Aorta (tissue), 5 donors: ENCODE measurements at regions not wholly inside any gene's neighbourhood (a gene's known extent, or its start where the extent isn't known, plus 50 kb on each side); places are given as distances from the start of the nearest gene placed in this dataset.
"Not testable (repeated sequence)": the region's sequence is repeated elsewhere in the genome, so short reads cannot be mapped to it uniquely, and the experiment has no call there.

Experiments used
- ATAC-seq: fragments of 200-7000 bp; cut with Tn5 transposase; one replicate; pipeline ENCODE4 v1.9.1; 2022; ENCODE audit warnings: moderate library complexity; ENCODE audit not compliant: low FRiP score
- DNase-seq, 2 donors: peaks; one replicate each; pipeline ENCODE4 v3.0.0-alpha.2; 2020
- H3K27ac ChIP-seq, 2 donors: one replicate each; pipeline ENCODE4 v1.5.1; 2013; ENCODE audit warnings: low read length in 2 of 2, mild to moderate bottlenecking in 2 of 2, moderate library complexity in 2 of 2, control low read depth in 1 of 2, inconsistent platforms in 1 of 2, low read depth in 1 of 2
- H3K27me3 ChIP-seq, 2 donors: one replicate each; pipeline ENCODE4 v1.6.1; 2013; ENCODE audit warnings: control low read depth in 1 of 2, low read length in 1 of 2, mild to moderate bottlenecking in 1 of 2, moderate library complexity in 1 of 2; ENCODE audit not compliant: insufficient read depth in 2 of 2, control insufficient read depth in 1 of 2
- H3K36me3 ChIP-seq, 2 donors: one replicate each; pipeline ENCODE4 v1.6.1; 2013; ENCODE audit warnings: control low read depth in 1 of 2, low read length in 1 of 2, mild to moderate bottlenecking in 1 of 2; ENCODE audit not compliant: insufficient read depth in 2 of 2, control insufficient read depth in 1 of 2
- H3K4me1 ChIP-seq, 2 donors: one replicate each; pipeline ENCODE4 v1.6.1; 2013; ENCODE audit warnings: low read length in 2 of 2, control low read depth in 1 of 2, mild to moderate bottlenecking in 1 of 2, moderate library complexity in 1 of 2; ENCODE audit not compliant: insufficient read depth in 2 of 2, control insufficient read depth in 1 of 2
- H3K4me3 ChIP-seq, 2 donors: one replicate each; pipeline ENCODE4 v1.5.1; 2013; ENCODE audit warnings: low read length in 2 of 2, control low read depth in 1 of 2, mild to moderate bottlenecking in 1 of 2
- H3K9me3 ChIP-seq: one replicate; pipeline ENCODE4 v1.6.1; 2013; ENCODE audit warnings: mild to moderate bottlenecking, low read length; ENCODE audit not compliant: control insufficient read depth
- WGBS, 2 donors: extraction: QIAGEN DNeasy Blood & Tissue Kit; methylation state at CpG; one replicate each; pipeline ENCODE4 v1.1.7; 2013; 5-methylcytosine and 5-hydroxymethylcytosine counted together
- intact Hi-C, 2 donors: fragments of 100-400 bp; cut with DNase I; formaldehyde crosslinking; loops; one replicate each; pipeline versions ENCODE4 v1.14.2 to v1.15.0; 2022
- donor health status: healthy with polysubstance abuse.
- donor health status: Bipolar disorder and iron deficiency.
- donor health status: DM: no; HTN: no; CAD: no.
- donor health status: DM: no; HTN: no; CAD: no.
- donor health status: DM: yes; HTN: yes; CAD: no.

DNA sequence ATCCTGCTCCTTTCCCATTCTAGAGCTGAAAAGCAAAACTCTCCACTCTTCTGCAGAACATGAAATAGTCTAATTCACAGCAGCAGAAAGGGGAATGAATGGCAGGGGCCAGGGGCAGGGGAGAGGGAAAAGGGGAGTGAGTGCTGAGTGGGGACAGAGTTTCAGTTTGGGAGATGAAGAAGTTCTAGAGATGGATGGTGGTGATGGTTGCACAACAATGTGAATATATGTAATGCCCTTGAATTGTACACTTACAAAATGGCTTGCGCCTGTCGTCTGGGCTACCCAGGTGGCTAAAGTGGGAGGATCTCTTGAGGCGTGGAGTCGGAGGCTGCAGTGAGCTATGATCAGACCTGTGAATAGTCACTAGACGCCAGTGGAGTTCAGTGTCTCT lies 78.5 kb upstream of the MEF2A start:
- intact Hi-C loops: no loop called here
- no peak for DNase-seq
- no peaks in the 10 kb centered on the region for H3K4me1 ChIP-seq
- no peaks in the 10 kb centered on the region for H3K27me3 ChIP-seq
- ATAC-seq: no peak
- H3K36me3 ChIP-seq: no peaks in the 10 kb centered on the region
- H3K27ac ChIP-seq: peak overlapping the region in 1 of 2 donors; percentile 1
- H3K4me3 ChIP-seq: no peak overlapping the region
- H3K9me3 ChIP-seq: no peaks in the 10 kb centered on the region
- WGBS, 2 donors: 93 to 96% methylated on average over 5 of the region's 5 CpGs

DNA sequence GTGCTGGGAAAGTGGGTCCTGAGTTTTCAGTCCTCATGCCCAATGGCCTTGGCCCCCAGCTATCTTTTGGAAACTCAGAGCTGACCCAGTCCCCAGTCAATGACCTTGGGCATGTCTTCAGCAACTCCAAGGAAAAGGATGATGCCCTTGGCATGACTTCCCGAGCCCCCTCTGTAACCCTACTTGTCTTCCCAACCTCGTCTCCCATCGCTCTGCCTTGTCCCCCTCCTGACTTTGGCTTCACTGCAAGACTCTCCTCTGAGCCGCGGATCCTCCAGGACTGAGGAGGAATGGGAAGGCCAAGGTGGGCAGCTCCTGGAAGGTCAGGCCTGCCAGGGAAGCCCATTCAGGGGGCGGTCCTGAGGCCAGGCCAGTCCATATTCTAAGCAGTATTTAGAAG lies 73.5 kb upstream of the MEF2A start:
- ATAC-seq (no peak), DNase-seq (no peak)
- no peaks in the 10 kb centered on the region for H3K27me3 ChIP-seq
- H3K27ac ChIP-seq: no peak overlapping the region
- H3K9me3 ChIP-seq: no peaks in the 10 kb centered on the region
- intact Hi-C loops: no loop called here
- H3K4me1 ChIP-seq: no peaks in the 10 kb centered on the region
- H3K4me3 ChIP-seq: no peak overlapping the region
- H3K36me3 ChIP-seq: no peaks in the 10 kb centered on the region
- WGBS, 2 donors: 98% methylated on average over 6 of the region's 6 CpGs

DNA sequence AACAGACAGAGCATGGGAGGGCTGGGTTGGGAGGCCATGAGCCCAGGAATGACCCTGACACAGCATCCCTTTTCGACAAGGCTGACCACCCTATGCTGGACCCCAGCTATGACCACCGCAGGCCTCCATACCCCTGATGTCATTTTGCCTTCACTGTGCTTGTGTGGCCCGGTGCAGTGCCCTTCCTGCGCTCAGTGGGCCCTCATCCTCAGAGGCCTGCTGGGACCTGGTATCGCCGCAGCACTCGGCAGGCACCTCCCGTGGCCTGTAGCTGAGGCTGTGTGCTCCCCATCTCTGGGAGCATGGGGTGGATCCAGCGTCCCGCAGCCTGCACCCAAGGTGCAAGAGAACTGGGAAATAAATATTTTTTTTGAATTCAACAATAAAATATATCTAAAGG lies 73.1 kb upstream of the MEF2A start:
- Histone ChIP-seq H3K27ac (no peak overlapping the region), H3K4me3 (no peak overlapping the region)

DNA sequence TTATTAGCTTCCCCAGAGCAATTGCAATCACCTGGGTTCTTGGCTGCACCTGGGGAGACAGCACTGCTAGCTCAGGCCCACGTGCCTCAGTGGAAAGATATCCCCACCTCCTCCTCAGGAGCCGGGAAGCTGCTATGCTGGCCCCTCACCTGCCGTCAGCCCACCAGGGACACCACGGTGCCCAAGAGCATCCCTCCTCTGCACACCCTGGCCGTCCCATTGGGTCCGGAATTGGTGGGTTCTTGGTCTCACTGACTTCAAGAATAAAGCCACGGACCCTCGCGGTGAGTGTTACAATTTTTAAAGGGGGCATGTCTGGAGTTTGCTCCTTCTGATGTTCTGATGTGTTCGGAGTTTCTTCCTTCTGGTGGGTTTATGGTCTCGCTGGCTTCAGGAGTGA lies 72.3 kb upstream of the MEF2A start:
- Histone ChIP-seq H3K36me3 (no peaks in the 10 kb centered on the region), H3K27ac (no peak overlapping the region), H3K9me3 (no peaks in the 10 kb centered on the region), H3K4me1 (no peaks in the 10 kb centered on the region), H3K27me3 (no peaks in the 10 kb centered on the region), H3K4me3 (no peak overlapping the region)
- intact Hi-C loops: no loop called here
- DNase-seq (no peak), ATAC-seq (no peak)
- 91 to 97% methylated on average over 11 of the region's 11 CpGs for WGBS, 2 donors

More for the DNA sequence above, 73.1 kb upstream of the MEF2A start:
- DNase-seq (no peak), ATAC-seq (no peak)
- Histone ChIP-seq H3K9me3 (no peaks in the 10 kb centered on the region), H3K4me1 (no peaks in the 10 kb centered on the region), H3K27me3 (no peaks in the 10 kb centered on the region), H3K36me3 (no peaks in the 10 kb centered on the region)
- WGBS, 2 donors: 97 to 98% methylated on average over 10 of the region's 10 CpGs
- intact Hi-C loops: no loop called here

DNA sequence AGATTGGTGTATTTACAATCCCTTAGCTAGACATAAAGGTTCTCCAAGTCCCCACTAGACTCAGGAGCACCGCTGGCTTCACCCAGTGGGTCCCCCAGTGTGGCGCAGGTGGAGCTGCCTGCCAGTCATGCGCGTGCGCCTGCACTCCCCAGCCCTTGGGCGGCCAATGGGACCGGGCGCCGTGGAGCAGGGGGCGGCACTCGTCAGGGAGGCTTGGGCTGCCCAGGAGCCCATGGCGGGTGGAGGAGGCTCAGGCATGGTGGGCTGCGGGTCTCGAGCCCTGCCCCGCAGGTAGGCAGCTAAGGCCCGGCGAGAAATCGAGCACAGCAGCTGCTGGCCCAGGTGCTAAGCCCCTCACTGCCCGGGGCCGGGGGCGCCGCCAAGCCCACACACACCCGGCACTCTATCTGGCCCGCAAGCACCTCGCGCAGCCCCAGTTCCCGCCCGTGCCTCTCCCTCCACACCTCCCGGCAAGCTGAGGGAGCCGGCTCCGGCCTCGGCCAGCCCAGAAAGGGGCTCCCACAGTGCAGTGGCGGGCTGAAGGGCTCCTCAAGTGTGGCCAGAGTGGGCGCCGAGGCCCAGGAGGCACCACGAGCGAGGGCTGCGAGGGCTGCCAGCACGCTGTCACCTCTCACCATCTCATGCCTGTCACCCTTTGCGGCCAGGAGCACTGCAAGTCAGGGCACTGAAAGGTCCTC lies 71.1 kb upstream of the MEF2A start:
- not testable (repeated sequence) for ATAC-seq

DNA sequence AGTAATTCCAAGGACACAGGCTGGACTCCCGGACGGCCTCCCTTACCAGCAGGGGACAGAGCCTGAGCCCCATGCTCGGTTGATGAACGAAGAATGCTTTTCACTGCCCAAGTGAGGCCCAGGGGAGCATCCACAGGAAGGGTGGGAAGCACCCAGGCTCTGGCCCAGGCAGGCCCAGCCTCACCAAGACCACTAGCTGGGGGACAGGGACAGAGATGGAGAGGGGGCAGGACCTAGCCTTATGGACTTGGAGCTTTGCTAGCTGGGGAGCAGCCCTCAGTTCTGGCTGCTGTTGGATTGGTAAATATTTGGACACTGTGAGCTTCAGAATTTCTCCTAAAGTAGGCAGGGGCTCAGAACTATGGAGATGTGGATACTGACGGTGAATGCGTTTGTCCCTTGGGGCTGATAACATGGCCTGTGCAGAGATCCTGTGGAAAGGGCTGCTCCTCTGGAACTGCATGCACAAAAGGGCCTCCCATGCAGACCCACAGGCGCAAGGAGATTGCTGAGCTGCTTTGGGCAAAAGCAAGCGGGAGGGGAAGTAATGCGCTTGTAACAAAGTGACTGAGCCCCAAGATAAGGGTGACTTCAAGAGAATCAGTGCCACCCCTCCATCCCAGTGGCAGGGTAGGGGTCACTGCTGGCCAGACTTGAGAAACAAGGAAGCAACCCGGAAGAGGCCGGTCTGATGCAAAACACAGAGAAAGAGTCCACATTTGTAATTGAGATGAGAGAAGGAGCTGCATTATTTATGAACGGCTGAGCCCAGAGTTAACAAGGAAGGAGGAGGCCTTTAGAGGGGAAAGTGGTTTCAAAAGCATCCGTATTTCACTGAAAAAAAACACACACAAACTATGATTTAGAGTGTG lies 70.1 kb upstream of the MEF2A start:
- Histone ChIP-seq H3K4me1 (no peaks in the 10 kb centered on the region), H3K9me3 (no peaks in the 10 kb centered on the region), H3K36me3 (no peaks in the 10 kb centered on the region), H3K4me3 (no peak overlapping the region), H3K27ac (no peak overlapping the region), H3K27me3 (no peaks in the 10 kb centered on the region)
- no peak for ATAC-seq
- intact Hi-C loops: no loop called here
- no peak for DNase-seq
- WGBS, 2 donors: 69 to 78% methylated on average over 13 of the region's 13 CpGs

More for the DNA sequence above, 71.1 kb upstream of the MEF2A start:
- H3K36me3 ChIP-seq, H3K9me3 ChIP-seq, H3K4me1 ChIP-seq, H3K4me3 ChIP-seq, DNase-seq, intact Hi-C loops, H3K27me3 ChIP-seq, H3K27ac ChIP-seq: not testable (repeated sequence)
- 92 to 93% methylated on average over 36 to 40 of the region's 40 CpGs for WGBS, 2 donors

DNA sequence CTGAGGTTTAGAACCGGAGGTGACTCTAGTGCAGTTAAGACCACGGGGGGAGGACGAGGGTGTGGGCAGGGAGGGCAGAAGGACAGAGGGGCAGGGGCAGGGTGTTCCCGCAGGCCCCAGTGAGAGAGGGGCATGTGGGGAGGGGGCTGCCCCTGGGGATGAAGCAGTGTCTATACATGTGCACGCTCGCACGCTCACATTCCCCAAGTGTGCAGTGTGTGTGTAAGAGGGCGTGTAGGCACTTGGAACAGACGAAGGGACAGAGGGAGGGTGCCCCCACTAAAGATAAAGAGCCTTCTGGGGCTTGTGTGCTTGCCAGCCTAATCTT lies 69.5 kb upstream of the MEF2A start:
- H3K27ac ChIP-seq: no peak overlapping the region

DNA sequence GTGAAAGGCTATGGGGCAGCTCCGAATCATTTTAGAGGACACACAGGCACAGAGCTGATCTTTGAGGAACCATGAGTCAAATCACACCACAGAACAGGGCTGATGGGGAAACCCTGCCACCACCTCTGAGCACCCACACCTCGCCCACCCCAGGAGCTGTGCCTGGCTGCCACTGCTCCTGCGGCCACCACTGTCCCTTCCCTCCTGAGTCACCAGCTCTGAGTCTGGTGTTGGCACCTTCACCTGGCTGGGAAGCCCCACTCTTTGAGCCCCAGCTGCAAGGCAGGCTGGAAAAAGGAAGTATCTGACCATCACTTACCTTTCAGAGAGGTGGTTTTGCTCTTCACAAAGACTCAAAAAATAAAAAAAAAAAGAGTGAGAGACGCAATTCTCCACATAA lies 63.6 kb upstream of the MEF2A start:
- Histone ChIP-seq H3K36me3 (no peaks in the 10 kb centered on the region), H3K9me3 (no peaks in the 10 kb centered on the region), H3K4me1 (no peaks in the 10 kb centered on the region), H3K27me3 (no peaks in the 10 kb centered on the region), H3K27ac (no peak overlapping the region), H3K4me3 (no peak overlapping the region)
- 96 to 97% methylated on average over 4 of the region's 4 CpGs for WGBS, 2 donors
- ATAC-seq (no peak), DNase-seq (no peak)
- intact Hi-C loops: loop anchor here in 1 of 2 donors (10.0 kb wide), 1 partner anchor 63 kb away; the partner anchor contains the start of gene MEF2A

More for the DNA sequence above, 69.5 kb upstream of the MEF2A start:
- Histone ChIP-seq H3K36me3 (no peaks in the 10 kb centered on the region), H3K27me3 (no peaks in the 10 kb centered on the region), H3K4me3 (no peak overlapping the region), H3K9me3 (no peaks in the 10 kb centered on the region), H3K4me1 (no peaks in the 10 kb centered on the region)
- ATAC-seq (peak; percentile 39), DNase-seq (no peak)
- intact Hi-C loops: no loop called here
- 83 to 93% methylated on average over 9 of the region's 9 CpGs for WGBS, 2 donors

DNA sequence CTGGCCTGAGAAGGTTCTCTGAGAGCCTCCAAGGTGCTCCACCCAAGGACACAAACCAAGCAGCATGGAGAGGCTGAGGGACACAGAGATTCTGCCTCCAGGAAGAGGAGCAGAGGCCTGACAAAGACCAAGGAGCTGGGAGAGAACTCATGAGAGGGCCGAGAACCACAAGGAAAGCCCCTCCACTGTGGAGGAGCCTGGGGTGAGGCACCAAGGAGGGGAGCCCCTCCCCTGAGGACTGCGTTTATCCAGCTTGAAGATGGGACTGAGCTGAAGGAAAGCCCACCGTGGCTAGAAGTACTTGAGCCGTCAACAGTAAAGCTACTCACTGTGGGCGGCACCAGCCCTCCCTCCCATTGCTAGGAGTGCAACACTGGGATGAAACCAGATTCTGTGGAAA lies 63.1 kb upstream of the MEF2A start:
- H3K27me3 ChIP-seq: no peaks in the 10 kb centered on the region
- H3K36me3 ChIP-seq: no peaks in the 10 kb centered on the region
- intact Hi-C loops: loop anchor here in 1 of 2 donors (10.0 kb wide), 1 partner anchor 62 kb away; the partner anchor contains the start of gene MEF2A
- H3K27ac ChIP-seq: no peak overlapping the region
- ATAC-seq (no peak), DNase-seq (no peak)
- WGBS, 2 donors: 95 to 97% methylated on average over 5 of the region's 5 CpGs
- no peak overlapping the region for H3K4me3 ChIP-seq
- no peaks in the 10 kb centered on the region for H3K9me3 ChIP-seq
- no peaks in the 10 kb centered on the region for H3K4me1 ChIP-seq
